ENCODE measurements at regions not wholly inside any gene's neighbourhood (a gene's known extent, or its start where the extent isn't known, plus 50 kb on each side); places are given as distances from the start of the nearest gene placed in this dataset.
A peak's percentile ranks its signal among the peaks of the same experiment; 100 is the strongest.
"Not testable (repeated sequence)": the region's sequence is repeated elsewhere in the genome, so short reads cannot be mapped to it uniquely, and the experiment has no call there.

GRCh38 chr18:35875566-35875965, 96.9 kb upstream of the RMP24 start:
- DNase-seq (ENCODE audit: low read depth), result no peak

GRCh38 chr18:35876243-35876642, 96.2 kb upstream of the RMP24 start:
- DNase-seq (ENCODE audit: low read depth), result no peak

GRCh38 chr18:35880788-35881455, 91.6 kb upstream of the RMP24 start:
- no peak for DNase-seq (ENCODE audit: low read depth)

- DNase-seq (ENCODE audit: low read depth), result no peak
Observed at GRCh38 chr18:35888329-35888728, 84.2 kb upstream of the RMP24 start.

- no peak for DNase-seq (ENCODE audit: low read depth)
Observed at GRCh38 chr18:35889677-35890076, 82.8 kb upstream of the RMP24 start.

- DNase-seq (ENCODE audit: low read depth), result no peak
Observed at GRCh38 chr18:35890323-35890722, 82.2 kb upstream of the RMP24 start.

GRCh38 chr18:35892118-35892517, 80.4 kb upstream of the RMP24 start:
- DNase-seq (ENCODE audit: low read depth), result no peak

GRCh38 chr18:35897481-35897880, 75.0 kb upstream of the RMP24 start:
- not testable (repeated sequence) for DNase-seq (ENCODE audit: low read depth)

- no peak for DNase-seq (ENCODE audit: low read depth)
Observed at GRCh38 chr18:35904389-35905037, 68.0 kb upstream of the RMP24 start.

GRCh38 chr18:35905436-35905835, 67.0 kb upstream of the RMP24 start:
- DNase-seq (ENCODE audit: low read depth), result no peak

GRCh38 chr18:35906291-35906690, 66.2 kb upstream of the RMP24 start:
- not testable (repeated sequence) for DNase-seq (ENCODE audit: low read depth)

GRCh38 chr18:35910327-35910726, 62.2 kb upstream of the RMP24 start:
- no peak for DNase-seq (ENCODE audit: low read depth)

- DNase-seq (ENCODE audit: low read depth), result no peak
Observed at GRCh38 chr18:35912332-35912731, 60.1 kb upstream of the RMP24 start.

- DNase-seq (ENCODE audit: low read depth), result no peak
Observed at GRCh38 chr18:35915056-35915455, 57.4 kb upstream of the RMP24 start.

GRCh38 chr18:35917043-35917442, 55.4 kb upstream of the RMP24 start:
- peak; percentile 4 for DNase-seq (ENCODE audit: low read depth)

GRCh38 chr18:35918564-35918963, 53.9 kb upstream of the RMP24 start:
- DNase-seq (ENCODE audit: low read depth), result no peak

GRCh38 chr18:35919179-35919578, 53.3 kb upstream of the RMP24 start:
- no peak for DNase-seq (ENCODE audit: low read depth)

- DNase-seq (ENCODE audit: low read depth), result no peak
Observed at GRCh38 chr18:35920623-35921022, 51.9 kb upstream of the RMP24 start.

Measured in renal cortical epithelial cell (primary cell).